ENCODE measurements at regions not wholly inside any gene's neighbourhood (a gene's known extent, or its start where the extent isn't known, plus 50 kb on each side); places are given as distances from the start of the nearest gene placed in this dataset.

DNA sequence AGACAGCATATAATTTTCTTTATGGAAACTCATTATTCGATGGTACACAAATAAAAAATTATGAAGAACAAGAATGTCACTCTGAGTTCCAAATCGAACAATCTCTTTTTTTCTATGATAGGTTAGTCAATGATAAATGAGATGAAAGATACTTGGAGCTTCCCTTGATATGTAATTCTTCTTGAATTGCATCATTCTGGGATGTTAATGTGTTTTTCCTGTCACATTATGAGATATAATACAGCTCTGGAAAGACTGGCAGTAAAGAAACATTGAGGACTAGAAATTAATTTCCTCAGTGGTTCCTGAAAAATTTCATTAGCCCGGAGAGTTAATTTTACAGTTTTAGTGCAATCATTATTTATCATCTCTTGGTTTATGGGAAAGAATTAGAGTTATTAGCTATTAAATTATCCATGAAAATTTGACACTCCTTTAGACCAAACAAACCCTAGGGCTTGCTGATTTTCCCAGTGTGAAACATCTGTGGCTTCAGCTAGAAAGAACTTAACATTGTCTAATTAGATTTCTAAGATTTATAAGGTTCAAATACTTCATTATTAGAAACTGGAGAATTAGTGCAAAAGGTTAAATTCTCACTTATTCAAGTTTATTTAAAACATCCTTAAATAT lies 1546.6 kb upstream of the TENM3 start:
- Histone ChIP-seq H3K36me3 (no peaks in the 10 kb centered on the region), H3K9me3 (no peaks in the 10 kb centered on the region), H3K27ac (no peak overlapping the region), H3K27me3 (no peaks in the 10 kb centered on the region), H3K4me1 (no peaks in the 10 kb centered on the region), H3K4me3 (no peak overlapping the region)
- intact Hi-C loops (cut with DNase I): no loop called here
- TF ChIP-seq, protein P1, sequence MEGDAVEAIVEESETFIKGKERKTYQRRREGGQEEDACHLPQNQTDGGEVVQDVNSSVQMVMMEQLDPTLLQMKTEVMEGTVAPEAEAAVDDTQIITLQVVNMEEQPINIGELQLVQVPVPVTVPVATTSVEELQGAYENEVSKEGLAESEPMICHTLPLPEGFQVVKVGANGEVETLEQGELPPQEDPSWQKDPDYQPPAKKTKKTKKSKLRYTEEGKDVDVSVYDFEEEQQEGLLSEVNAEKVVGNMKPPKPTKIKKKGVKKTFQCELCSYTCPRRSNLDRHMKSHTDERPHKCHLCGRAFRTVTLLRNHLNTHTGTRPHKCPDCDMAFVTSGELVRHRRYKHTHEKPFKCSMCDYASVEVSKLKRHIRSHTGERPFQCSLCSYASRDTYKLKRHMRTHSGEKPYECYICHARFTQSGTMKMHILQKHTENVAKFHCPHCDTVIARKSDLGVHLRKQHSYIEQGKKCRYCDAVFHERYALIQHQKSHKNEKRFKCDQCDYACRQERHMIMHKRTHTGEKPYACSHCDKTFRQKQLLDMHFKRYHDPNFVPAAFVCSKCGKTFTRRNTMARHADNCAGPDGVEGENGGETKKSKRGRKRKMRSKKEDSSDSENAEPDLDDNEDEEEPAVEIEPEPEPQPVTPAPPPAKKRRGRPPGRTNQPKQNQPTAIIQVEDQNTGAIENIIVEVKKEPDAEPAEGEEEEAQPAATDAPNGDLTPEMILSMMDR (IDR thresholded peaks at IDR 0.05): no peak
- no peak for ATAC-seq
- no peak for DNase-seq

DNA sequence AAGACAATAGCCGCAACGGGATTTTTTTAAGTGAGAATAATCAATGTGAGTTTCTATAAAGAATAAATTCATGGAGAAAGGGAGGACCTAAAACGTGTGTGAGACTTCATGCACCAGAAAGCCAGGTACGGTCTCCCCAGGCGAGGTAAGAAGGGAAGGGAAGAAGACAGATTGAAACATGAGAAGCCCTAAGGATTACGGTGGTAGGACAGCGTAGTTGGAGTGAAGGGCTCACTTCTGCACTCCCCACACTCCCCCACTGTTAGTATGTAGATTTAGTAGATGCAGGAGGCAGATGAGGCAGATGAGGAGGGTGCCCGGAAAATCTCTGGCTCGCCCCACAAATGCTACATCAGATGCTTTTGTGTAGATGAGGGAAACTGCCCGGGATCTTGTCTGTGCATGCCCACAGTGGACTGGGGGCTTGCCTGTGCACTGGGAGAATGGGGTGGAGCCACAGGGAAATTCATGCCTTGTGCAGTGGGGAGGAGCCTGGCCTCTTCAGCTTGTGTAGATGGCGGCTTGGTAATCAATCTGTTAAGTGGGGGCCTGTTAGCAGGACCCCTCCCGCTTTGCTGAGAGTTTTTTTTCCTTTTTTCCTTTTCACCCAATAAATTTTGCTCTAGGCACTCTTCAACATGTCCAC lies 1544.5 kb upstream of the TENM3 start:
- no peak overlapping the region for H3K27ac ChIP-seq
- intact Hi-C loops (cut with DNase I): no loop called here
- H3K4me1 ChIP-seq: no peaks in the 10 kb centered on the region
- H3K4me3 ChIP-seq: no peak overlapping the region
- TF ChIP-seq, protein P1 (IDR thresholded peaks at IDR 0.05): no peak
- no peaks in the 10 kb centered on the region for H3K9me3 ChIP-seq
- no peaks in the 10 kb centered on the region for H3K27me3 ChIP-seq
- no peak for DNase-seq
- H3K36me3 ChIP-seq: no peaks in the 10 kb centered on the region
- ATAC-seq: no peak

DNA sequence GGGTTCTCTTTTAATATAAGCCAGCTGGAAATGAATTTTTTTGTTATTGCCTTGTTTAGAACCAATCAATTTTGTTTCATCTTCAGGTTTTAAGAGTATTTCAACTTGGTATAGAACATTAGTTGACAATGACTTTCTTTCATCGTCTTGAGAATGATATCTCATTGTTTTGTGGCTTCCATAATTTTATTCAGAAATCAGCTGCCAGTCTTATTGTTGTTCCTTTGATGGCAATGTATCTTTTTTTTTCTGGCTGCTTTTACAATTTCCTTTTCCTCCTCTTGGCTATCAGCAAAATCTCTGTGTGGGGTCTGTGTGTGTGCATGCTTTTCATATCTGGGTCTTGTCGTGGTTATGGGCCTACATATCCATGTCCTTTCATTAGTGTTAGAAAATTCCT lies 1536.4 kb upstream of the TENM3 start:
- Histone ChIP-seq H3K4me3 (no peak overlapping the region), H3K36me3 (no peaks in the 10 kb centered on the region), H3K9me3 (no peaks in the 10 kb centered on the region), H3K4me1 (no peaks in the 10 kb centered on the region), H3K27me3 (no peaks in the 10 kb centered on the region), H3K27ac (no peak overlapping the region)
- DNase-seq (no peak), ATAC-seq (no peak)
- intact Hi-C loops (cut with DNase I): no loop called here
- TF ChIP-seq, protein P1 (IDR thresholded peaks at IDR 0.05): no peak

DNA sequence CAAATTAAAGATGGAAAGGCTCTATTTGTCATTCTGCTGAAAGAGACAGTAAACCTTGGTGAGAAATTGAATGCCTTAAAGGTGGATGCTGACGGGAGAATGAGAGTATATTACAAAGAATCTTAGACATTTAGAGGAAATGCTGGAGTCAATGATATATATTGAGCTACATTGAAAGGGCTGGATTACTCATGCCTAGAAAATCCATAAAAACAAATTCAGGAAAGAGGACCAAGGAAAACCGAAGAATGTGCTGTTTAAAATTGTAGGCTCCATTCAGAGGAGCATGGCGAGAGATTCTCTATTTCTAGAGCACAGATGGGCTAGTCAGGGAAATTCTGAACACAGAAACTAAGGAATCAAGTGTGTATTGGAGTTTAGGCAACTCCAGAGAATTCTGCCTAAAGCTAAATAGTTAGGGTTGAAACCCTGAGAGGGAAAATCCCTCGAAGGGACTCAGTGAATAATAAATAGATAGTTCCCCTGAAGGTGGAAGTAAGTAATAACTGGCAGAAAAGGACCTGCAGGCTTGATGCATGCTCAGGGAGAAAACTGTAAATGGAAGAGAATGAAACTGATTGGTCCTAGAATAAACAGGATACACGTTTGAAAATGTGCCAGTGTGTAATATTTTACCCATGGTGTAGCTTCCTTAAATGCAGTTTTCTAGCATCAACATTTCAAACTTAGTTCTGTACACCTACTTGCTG lies 1532.4 kb upstream of the TENM3 start:
- TF ChIP-seq, protein P1 (IDR thresholded peaks at IDR 0.05): no peak
- no peaks in the 10 kb centered on the region for H3K36me3 ChIP-seq
- ATAC-seq (no peak), DNase-seq (no peak)
- intact Hi-C loops (cut with DNase I): no loop called here
- H3K4me3 ChIP-seq: no peak overlapping the region
- H3K4me1 ChIP-seq: no peaks in the 10 kb centered on the region
- H3K9me3 ChIP-seq: no peaks in the 10 kb centered on the region
- H3K27ac ChIP-seq: no peak overlapping the region
- no peaks in the 10 kb centered on the region for H3K27me3 ChIP-seq

DNA sequence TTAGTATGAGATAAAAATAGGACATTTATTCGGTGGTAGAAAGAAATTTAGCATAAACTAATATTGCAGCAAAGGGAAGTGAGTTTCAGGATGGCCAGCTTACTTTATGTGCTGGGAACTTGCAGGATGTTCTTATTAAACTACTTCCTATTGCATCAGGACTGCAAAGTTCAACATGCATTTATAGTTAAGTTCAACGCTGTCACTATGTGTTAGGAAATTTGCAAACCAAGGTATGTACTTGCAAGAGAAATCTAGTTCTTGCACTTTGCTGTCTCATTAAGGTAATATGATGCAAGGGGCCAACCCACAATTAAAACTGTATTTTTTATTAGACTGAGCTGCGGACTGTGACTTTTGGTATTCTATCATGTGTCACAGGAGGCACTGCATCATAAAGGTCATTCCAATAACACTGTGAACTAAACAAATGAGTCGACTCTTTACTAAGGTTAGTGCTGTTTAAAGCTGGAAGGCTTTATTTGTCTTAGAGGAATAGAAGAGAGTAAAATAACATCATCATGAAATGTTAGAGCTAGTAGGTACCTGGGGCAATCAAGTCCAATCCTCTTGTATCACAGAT lies 1525.7 kb upstream of the TENM3 start:
- no peaks in the 10 kb centered on the region for H3K36me3 ChIP-seq
- H3K4me3 ChIP-seq: no peak overlapping the region
- ATAC-seq (no peak), DNase-seq (no peak)
- H3K27ac ChIP-seq: no peak overlapping the region
- H3K9me3 ChIP-seq: no peaks in the 10 kb centered on the region
- intact Hi-C loops (cut with DNase I): no loop called here
- no peaks in the 10 kb centered on the region for H3K4me1 ChIP-seq
- TF ChIP-seq, protein P1 (IDR thresholded peaks at IDR 0.05): no peak
- H3K27me3 ChIP-seq: no peaks in the 10 kb centered on the region
